Ovary (tissue), 3 donors: ENCODE measurements at regions not wholly inside any gene's neighbourhood (a gene's known extent, or its start where the extent isn't known, plus 50 kb on each side); places are given as distances from the start of the nearest gene placed in this dataset.

ENCODE experiments used
- EP300 ChIP-seq: sonication (generic); formaldehyde crosslinking; IDR thresholded peaks from one replicate; pipeline ENCODE4 v1.6.1; 2017; ENCODE audit warnings: antibody characterized with exemption
- POLR2A ChIP-seq: fragments of 450-650 bp; IDR thresholded peaks from one replicate; pipeline ENCODE4 v1.6.1; 2017; ENCODE audit warnings: antibody characterized with exemption, mild to moderate bottlenecking, moderate library complexity
- TF ChIP-seq, protein P1 (sequence below), 3 donors: fragments of 450-650 bp in 2 of 3; fragments of 200-600 bp in 1 of 3; IDR thresholded peaks; one replicate each; pipeline versions ENCODE4 v1.5.1 to v1.8.0; 2016 to 2022; ENCODE audit warnings: antibody characterized with exemption in 3 of 3, mild to moderate bottlenecking in 1 of 3
- donor health status: DM: no; HTN: no; CAD: no.

- TF ChIP-seq, protein P1, sequence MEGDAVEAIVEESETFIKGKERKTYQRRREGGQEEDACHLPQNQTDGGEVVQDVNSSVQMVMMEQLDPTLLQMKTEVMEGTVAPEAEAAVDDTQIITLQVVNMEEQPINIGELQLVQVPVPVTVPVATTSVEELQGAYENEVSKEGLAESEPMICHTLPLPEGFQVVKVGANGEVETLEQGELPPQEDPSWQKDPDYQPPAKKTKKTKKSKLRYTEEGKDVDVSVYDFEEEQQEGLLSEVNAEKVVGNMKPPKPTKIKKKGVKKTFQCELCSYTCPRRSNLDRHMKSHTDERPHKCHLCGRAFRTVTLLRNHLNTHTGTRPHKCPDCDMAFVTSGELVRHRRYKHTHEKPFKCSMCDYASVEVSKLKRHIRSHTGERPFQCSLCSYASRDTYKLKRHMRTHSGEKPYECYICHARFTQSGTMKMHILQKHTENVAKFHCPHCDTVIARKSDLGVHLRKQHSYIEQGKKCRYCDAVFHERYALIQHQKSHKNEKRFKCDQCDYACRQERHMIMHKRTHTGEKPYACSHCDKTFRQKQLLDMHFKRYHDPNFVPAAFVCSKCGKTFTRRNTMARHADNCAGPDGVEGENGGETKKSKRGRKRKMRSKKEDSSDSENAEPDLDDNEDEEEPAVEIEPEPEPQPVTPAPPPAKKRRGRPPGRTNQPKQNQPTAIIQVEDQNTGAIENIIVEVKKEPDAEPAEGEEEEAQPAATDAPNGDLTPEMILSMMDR (IDR thresholded peaks at IDR 0.05): no peak
- no peak for TF ChIP-seq EP300
- TF ChIP-seq POLR2A: no peak
Measured at GRCh38 chr15:35886765-35887164, 340.8 kb upstream of the DPH6 start.
